GM12873 (cell line): ENCODE measurements at regions not wholly inside any gene's neighbourhood (a gene's known extent, or its start where the extent isn't known, plus 50 kb on each side); places are given as distances from the start of the nearest gene placed in this dataset.

Experiments used
- TF ChIP-seq, protein P1 (sequence below): IDR thresholded peaks from 2 replicates; pipeline ENCODE4 v1.5.1; 2012; ENCODE audit warnings: low read depth, mild to moderate bottlenecking, moderate library complexity, low read length, control low read depth; ENCODE audit not compliant: insufficient read depth; ENCODE audit errors: missing control alignments

- TF ChIP-seq, protein P1, sequence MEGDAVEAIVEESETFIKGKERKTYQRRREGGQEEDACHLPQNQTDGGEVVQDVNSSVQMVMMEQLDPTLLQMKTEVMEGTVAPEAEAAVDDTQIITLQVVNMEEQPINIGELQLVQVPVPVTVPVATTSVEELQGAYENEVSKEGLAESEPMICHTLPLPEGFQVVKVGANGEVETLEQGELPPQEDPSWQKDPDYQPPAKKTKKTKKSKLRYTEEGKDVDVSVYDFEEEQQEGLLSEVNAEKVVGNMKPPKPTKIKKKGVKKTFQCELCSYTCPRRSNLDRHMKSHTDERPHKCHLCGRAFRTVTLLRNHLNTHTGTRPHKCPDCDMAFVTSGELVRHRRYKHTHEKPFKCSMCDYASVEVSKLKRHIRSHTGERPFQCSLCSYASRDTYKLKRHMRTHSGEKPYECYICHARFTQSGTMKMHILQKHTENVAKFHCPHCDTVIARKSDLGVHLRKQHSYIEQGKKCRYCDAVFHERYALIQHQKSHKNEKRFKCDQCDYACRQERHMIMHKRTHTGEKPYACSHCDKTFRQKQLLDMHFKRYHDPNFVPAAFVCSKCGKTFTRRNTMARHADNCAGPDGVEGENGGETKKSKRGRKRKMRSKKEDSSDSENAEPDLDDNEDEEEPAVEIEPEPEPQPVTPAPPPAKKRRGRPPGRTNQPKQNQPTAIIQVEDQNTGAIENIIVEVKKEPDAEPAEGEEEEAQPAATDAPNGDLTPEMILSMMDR: no peak
Observed at GRCh38 chr9:91073811-91074771, 272.5 kb downstream of the SYK start.

GRCh38 chr9:91074866-91075265 is 273.2 kb downstream of the SYK start:
- TF ChIP-seq, protein P1: no peak

- TF ChIP-seq, protein P1: no peak
Observed at GRCh38 chr9:91075279-91075678, 273.7 kb downstream of the SYK start.

GRCh38 chr9:91077624-91078368 is 276.2 kb downstream of the SYK start:
- TF ChIP-seq, protein P1: no peak

GRCh38 chr9:91078369-91078695 is 276.7 kb downstream of the SYK start:
- TF ChIP-seq, protein P1: no peak

DNA sequence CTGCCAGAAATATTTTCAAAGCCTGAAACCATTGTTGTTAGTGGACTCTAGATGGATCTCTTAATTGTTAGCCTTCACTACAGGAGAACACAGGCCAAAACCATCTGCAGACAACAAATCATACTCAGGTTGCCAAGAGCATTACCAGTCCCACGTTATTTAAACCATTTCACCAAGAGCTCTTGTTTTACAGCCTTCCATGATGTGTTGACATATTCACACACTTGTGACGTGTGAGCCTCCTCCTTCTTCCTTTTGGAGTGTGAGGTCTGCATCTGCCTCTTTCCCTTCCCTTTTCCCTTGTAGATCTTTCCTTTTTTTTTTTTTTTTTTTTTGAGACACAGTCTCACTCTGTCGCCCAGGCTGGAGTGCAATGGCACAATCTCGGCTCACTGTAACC is 279.0 kb downstream of the AUH start:
- TF ChIP-seq, protein P1: no peak

DNA sequence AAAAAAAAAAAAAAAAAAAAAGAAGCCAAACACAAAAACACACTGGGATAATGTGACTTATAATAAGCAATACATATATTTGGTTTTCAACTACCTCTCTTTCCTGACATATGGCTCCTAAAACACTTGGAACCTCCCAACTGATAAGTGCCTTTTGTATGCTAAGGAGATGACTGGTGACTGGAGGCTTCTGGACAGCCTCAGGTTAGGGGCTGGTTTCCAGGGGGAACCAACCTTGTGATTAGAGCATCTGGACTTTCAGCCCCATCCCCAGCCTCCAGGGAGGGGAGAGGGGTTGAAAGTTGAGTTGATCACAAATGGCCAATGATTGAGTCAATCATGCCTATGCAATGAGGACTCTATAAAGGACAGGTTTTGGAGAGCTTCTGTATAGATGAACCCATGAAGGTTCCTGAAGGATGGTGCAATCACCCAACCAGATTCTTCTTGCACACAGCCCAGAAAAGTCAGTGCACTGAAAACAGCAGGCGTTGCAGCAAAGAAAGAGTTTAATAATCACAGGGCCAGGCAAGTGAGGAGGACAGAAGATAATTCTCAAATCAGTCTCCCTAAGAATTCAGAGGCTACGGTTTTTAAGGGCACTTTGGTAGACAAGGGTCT is 276.7 kb downstream of the AUH start:
- TF ChIP-seq, protein P1: no peak
